Forelimb muscle (tissue), 1 donor: ENCODE measurements at regions not wholly inside any gene's neighbourhood (a gene's known extent, or its start where the extent isn't known, plus 50 kb on each side); places are given as distances from the start of the nearest gene placed in this dataset.
"Not testable (repeated sequence)": the region's sequence is repeated elsewhere in the genome, so short reads cannot be mapped to it uniquely, and the experiment has no call there.

Experiments used
- DNase-seq: peaks from one replicate; pipeline ENCODE4 v3.0.0-alpha.2; 2013; ENCODE audit warnings: low read depth

DNA sequence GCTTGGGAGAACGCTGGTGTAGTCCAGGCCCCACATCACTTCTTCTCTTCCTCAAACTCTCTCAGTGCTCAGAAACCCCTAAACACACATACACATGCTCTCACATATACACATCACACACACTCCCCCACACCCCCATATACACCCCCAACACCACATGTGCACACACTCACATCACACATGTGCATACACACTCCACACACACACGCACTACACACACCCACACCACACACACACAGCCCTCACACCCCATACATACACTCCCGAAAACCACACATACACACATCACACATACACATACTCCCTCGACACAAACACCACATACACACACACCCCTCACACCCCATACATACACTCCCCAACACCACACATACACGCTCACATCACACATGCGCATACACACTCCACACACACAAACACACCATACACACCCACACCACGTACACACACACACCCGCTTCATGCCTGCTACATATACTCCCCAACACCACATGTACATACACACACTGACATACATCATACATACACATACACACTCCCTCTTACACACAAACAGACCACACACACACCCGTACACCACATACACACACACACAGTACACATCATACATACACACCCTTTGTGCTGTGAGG lies 110.3 kb upstream of the TMEM170B start:
- no peak for DNase-seq

DNA sequence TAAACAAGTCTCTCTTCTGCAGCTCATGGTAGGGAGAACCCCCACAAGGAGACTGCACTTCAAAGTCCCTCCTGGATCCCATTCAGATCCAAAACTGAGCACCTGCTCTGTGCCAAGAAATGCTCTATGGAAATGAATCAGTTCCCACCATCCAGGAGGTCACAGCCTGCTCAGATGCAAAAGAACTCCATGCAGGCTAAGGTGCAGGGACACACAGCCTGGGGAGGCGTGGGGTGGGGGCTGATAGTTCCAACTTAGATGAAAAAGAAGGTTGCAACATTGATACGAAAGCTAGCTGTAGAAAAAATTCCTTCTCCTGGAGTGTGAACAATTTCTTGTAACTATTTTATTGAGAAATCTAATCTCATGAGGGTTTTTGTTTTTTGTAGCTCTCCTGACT lies 111.0 kb upstream of the TMEM170B start:
- no peak for DNase-seq

DNA sequence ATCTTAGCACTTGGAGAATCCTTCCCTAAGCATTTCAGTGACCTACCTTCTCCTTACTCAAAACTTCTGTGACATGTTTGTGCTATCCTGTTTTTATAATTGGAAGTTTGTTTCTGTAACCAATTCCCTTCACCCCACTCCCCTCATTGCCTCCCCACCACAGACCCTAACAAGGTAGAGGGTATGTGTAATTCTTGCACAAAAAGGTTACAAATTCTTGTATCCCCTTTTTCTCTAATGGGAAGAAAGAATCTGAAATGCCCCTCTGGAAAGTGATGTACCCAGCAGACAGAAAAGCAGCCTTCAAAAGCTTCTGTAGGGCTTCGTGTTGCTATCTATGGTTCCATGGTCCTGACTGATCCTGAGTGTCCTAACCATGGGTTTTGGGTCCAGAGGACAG lies 111.7 kb upstream of the TMEM170B start:
- no peak for DNase-seq

DNA sequence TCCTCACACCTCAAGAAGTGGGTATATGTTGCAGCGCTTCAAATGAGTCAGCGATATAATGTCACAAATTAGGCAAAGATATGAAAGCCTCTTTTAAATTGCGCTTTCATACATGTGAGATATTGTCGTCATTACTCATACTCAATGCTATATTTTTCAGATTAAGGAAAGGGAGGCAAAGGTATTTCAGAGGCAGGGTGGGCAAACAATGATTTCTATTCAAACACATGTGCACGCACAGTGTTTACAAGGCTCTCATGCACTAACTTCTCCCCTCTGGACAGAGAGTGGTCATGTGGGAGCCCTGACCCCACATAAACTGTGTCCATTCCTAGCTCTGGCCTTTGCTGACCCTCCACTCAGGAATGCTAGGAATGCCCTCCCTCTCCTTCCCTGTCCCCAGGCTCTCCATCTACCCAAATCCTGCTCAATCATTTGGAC lies 112.1 kb upstream of the TMEM170B start:
- DNase-seq, result no peak

- DNase-seq, result no peak
These were observed 113.0 kb upstream of the TMEM170B start for GRCh38 chr6:11424395-11425034.

- no peak for DNase-seq
These were observed 113.9 kb upstream of the TMEM170B start for GRCh38 chr6:11423667-11424066.

- no peak for DNase-seq
These were observed 114.5 kb upstream of the TMEM170B start for GRCh38 chr6:11423072-11423471.

DNA sequence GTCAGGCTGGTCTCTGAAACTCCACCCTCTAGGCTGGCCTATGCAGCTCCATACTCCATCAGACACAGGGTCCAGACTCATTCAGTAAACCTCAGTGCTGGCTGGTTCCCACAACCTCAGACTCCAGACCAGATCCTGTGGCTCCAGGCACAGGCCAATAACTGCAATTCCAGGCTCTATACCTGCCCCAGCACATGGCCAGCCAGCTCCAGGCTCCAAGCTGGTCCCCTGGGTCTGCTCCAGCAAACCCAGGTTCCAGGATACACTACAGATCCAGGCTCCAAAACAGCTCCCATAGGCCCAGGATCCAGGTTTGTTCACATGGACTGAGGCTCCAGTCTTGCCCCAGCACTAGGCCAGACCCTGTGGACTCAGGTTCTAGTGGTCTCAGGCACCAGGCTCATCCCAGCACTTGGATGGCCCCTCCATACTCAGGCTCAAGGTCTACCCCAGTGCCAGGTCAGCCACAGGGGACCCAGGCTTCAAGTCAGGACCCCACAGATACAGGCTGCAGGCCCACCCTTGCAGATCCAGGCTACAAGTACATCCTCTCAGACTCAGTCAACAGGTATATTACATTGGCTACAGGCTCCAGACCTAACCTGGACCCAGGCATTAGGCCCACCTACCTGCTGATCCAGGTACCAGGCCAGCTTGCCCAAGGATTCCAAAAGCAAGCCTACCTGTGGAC lies 117.6 kb upstream of the TMEM170B start:
- no peak for DNase-seq

- DNase-seq, result no peak
These were observed 119.2 kb upstream of the TMEM170B start for GRCh38 chr6:11418290-11418905.

GRCh38 chr6:11416936-11417576 lies 120.5 kb upstream of the TMEM170B start:
- DNase-seq, result no peak

DNA sequence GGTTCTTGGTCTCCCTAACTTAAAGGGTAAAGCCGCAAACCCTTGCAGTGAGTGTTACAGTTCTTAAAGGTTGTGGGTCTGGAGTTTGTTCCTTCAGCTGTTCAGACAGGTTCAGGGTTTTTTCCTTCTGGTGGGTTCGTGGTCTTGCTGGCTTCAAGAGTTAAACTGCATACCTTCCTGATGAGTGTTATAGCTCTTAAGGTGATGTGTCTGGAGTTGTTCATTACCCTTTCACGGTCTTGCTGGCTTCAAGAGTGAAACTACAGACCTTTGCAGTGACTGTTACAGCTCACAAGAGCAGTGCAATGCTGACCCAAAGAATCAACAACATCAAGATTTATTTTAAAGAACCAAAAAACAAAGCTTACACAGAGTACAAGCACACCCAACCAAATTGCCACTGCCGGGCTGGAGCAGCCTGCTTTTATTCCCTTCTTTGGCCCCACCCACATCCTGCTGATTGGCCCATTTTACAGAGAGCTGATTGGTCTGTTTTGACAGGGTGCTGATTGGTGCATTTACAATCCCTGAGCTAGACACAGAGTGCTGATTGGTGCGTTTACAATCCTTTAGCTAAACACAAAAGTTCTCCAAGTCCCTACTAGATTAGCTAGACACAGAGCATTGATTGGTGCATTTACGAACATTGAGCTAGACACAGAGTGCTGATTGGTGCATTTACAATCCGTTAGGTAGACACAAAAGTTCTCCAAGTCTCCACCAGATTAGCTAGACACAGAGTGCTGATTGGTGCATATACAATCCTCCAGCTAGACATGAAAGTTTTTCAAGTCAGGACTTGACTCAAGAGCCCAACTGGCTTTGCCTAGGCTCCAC lies 121.2 kb upstream of the TMEM170B start:
- not testable (repeated sequence) for DNase-seq

DNA sequence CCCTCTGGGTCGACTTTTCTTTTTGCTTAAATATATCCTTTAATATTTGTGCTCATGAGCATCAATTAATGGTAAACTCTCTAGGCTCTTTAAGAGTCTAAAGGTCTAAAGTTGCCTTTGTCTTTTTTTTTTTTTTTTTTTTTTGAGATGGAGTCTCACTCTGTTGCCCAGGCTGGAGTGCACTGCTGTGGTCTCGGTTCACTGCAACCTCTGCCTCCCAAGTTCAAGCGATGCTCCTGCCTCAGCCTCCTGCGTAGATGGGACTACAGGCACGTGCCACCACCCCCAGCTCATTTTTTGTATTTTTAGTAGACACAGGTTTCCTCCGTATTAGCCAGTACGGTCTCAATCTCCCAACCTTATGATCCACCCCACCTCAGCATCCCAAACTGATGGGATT lies 122.0 kb upstream of the TMEM170B start:
- no peak for DNase-seq

DNA sequence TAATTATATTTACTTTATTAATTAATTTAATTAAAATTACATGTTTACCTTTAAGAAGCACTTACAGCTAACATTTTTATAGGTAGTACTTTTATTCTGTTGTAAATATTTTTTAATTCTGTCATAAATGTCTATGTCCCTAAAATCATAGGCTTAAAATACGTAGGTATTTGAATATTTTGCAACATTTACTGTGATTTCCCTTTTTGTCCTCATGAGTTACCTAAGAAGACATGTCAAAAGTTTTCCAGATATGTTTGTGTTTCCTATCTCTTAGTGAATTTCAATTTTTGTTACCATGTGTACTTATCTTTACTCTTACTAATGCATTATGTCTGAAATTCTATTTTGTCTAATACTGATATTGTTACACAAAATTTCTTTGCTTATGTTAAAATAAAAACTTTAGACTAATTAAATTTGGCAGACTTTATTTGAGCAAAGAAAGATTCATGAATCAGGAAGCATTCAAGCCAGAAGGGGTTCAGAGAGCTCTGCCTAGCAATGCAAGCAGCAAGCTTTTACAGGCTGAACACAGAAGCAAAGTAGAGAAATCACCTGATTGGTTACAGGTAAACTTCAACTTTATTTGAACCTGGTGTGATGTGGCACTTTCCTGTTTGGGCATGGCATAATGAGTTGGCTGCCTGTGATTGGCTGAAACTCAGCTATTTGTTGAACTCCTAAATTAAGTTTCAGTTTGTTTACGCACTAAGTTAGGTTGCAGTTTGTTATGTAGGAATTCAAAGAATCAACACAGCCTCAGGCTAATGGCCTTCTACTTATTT lies 123.2 kb upstream of the TMEM170B start:
- no peak for DNase-seq

DNA sequence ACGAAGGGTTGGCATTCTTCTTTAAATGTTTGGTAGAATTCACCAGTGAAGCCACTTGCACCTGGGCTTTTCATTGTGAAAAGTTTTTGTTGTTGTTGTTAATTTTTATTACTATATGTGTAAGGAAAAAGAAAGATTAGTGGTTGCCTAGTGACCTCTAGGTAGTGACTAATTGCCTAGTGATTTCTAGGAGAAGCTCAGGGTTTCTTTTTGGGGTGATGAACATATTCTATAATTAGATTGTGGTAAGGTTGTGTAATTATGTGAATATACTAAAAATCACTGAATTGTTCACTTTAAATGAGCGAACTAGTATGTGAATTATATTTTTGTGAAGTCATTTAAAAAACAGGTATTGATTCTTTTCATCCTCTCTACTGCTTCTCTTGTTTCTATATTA lies 123.8 kb upstream of the TMEM170B start:
- DNase-seq, result no peak

DNA sequence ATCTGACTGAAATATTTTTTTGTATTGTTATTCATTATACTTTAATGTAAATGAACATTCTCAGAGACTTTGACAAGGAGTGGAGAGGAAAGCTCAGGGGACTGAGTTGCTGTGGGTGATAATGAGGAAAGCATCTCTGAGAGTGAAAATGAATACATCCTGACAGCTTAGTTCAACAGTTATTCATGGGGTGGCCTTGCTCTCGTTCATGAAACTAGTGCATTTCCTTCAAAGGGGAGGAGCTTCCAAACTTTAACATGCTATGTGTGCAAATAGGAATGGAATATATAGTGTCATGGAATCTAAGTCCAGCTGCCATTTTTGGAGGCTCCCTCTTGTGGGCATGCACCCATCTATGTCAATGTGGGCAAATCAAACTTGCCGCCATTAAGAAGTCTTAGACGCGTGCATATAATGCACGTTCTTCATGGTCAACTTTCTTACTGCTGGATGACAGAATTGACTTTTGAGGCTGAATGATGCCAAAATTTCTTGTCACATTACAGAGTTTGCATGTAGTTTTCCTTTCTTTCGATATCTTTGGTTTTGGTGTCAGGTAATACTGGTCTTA lies 124.3 kb upstream of the TMEM170B start:
- no peak for DNase-seq

DNA sequence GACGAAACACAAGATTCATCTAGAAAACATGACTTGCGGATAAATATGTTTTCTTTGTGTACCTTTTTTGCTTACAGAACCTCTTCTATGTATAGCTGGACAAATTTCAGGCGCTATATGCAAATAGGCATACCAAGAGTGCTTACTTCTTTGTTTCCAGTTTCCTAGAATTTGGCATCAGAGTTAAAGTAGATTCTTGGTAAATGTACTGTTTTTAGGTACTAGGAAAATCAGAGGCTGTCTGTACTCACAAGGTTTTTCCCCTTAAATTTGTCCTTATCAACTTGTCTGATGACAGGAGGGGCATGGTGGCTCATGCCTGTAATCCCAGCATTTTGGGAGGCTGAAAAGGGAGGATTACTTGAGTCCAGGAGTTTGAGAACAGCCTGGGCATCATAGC lies 124.9 kb upstream of the TMEM170B start:
- no peak for DNase-seq

GRCh38 chr6:11412011-11412424 lies 125.5 kb upstream of the TMEM170B start:
- DNase-seq, result no peak

GRCh38 chr6:11411593-11411992 lies 126.0 kb upstream of the TMEM170B start:
- no peak for DNase-seq

DNA sequence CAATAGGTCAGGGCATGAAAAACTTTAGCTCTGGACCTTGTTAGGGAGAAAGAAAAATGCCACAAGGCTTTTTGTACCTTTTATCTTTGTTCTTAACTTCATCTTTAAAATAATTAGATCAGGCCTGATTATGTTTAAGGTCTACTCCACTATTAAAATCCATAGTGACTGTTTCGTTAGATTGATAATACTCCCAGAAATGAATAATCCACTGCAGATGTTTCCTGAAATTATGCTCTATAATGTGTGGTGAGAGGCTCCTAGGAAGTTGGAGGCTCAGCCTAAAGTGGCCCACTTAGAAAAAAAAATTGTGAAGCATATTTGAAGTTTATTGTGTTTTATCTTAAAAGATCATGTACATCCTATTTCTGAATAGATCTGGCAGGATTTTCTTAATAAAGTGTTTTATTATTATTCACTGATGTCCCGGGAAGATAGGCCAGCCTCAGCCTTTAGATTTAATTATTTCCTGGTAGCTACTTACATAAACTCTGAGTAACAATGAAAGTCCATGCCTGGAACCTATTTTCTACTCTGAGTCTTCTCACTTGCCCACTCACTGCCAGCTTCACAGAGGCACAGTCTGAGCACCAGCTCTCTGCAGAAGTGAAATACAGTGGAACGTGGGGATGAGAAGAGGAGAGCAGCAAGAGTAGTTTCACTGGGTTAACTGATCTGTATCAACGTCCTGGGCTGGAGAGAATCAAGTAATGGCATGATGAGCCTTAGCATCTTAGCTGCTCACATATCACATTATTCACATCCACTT lies 126.8 kb upstream of the TMEM170B start:
- DNase-seq, result no peak
